Natural killer cell (primary cell): ENCODE measurements at regions not wholly inside any gene's neighbourhood (a gene's known extent, or its start where the extent isn't known, plus 50 kb on each side); places are given as distances from the start of the nearest gene placed in this dataset.

Experiments
- ATAC-seq, 3 donors: fragments of 150-1000 bp in 2 of 3; fragments of 200-7000 bp in 1 of 3; cut with Tn5 transposase; 1 replicate in 1 of 3; 2 replicates in 2 of 3; pipeline ENCODE4 v1.10.0; 2021; ENCODE audit warnings: mild to moderate bottlenecking in 2 of 3, moderate library complexity in 2 of 3
- DNase-seq, 2 donors: peaks; one replicate each; pipeline versions ENCODE4 v3.0.0 to v3.0.0-alpha.2; 2013 to 2021; ENCODE audit warnings: mixed read lengths in 1 of 2
- H3K27ac ChIP-seq: one replicate; pipeline ENCODE4 v1.5.1; 2013; ENCODE audit warnings: mild to moderate bottlenecking, low read length
- H3K27me3 ChIP-seq: one replicate; pipeline ENCODE4 v1.6.1; 2013; ENCODE audit warnings: low read length; ENCODE audit not compliant: control insufficient read depth, insufficient read depth
- H3K36me3 ChIP-seq: one replicate; pipeline ENCODE4 v1.6.1; 2013; ENCODE audit warnings: low read length; ENCODE audit not compliant: control insufficient read depth, insufficient read depth
- H3K4me1 ChIP-seq: one replicate; pipeline ENCODE4 v1.6.1; 2013; ENCODE audit warnings: low read length; ENCODE audit not compliant: control insufficient read depth, insufficient read depth
- H3K4me3 ChIP-seq: one replicate; pipeline ENCODE4 v1.5.1; 2013; ENCODE audit warnings: low read length
- H3K9me3 ChIP-seq: one replicate; pipeline ENCODE4 v1.6.1; 2013; ENCODE audit warnings: low read length; ENCODE audit not compliant: control insufficient read depth, insufficient read depth
- H3K27ac Mint-ChIP-seq, 2 donors: one replicate each; pipeline ENCODE4 v1.8.0; 2022; ENCODE audit warnings: mild to moderate bottlenecking in 2 of 2, mixed read lengths in 2 of 2, moderate library complexity in 1 of 2
- H3K27me3 Mint-ChIP-seq, 2 donors: one replicate each; pipeline ENCODE4 v1.8.0; 2022; ENCODE audit warnings: low read depth in 2 of 2, mixed read lengths in 2 of 2
- H3K36me3 Mint-ChIP-seq: one replicate; pipeline ENCODE4 v1.8.0; 2022; ENCODE audit warnings: mixed read lengths
- H3K4me1 Mint-ChIP-seq, 2 donors: one replicate each; pipeline ENCODE4 v1.8.0; 2022; ENCODE audit warnings: mixed read lengths in 2 of 2
- H3K4me3 Mint-ChIP-seq: one replicate; pipeline ENCODE4 v1.8.0; 2022; ENCODE audit warnings: mild to moderate bottlenecking, moderate library complexity, mixed read lengths
- H3K9me3 Mint-ChIP-seq, 2 donors: one replicate each; pipeline ENCODE4 v1.8.0; 2022; ENCODE audit warnings: mixed read lengths in 2 of 2
- CTCF ChIP-seq: fragments of 200-600 bp; IDR thresholded peaks from one replicate; pipeline ENCODE4 v1.8.0; 2022; ENCODE audit warnings: antibody characterized with exemption
- WGBS: methylation state at CpG from one replicate; pipeline ENCODE4 v1.1.7; 2013; ENCODE audit warnings: missing lambda C conversion rate; ENCODE audit not compliant: insufficient coverage; 5-methylcytosine and 5-hydroxymethylcytosine counted together
- intact Hi-C: fragments of 100-400 bp; cut with micrococcal nuclease; formaldehyde crosslinking; loops from one replicate; pipeline ENCODE4 v1.14.2; 2022

DNA sequence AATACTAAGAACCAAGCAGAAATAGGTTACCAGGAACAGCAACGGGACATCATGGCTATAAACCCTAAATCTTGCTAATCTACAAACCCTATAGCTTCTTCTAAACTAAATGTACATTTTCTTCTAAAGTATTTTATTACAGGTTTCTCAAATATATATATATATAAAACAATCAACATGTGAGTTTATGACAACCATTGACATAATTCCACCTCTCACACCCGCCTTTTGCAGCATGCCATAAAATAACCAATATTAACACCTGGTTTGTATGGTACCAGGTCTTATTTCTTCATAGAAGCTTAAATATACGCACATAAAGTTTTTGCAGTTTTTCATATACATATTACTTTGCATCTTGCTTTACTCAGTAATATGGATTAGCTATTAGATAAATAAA lies 955.3 kb upstream of the LCORL start:
- Histone ChIP-seq H3K9me3 (peaks cover 3% of the 10 kb centered on the region), H3K4me3 (no peak overlapping the region), H3K36me3 (no peaks in the 10 kb centered on the region), H3K27me3 (no peaks in the 10 kb centered on the region), H3K4me1 (no peaks in the 10 kb centered on the region), H3K27ac (no peak overlapping the region)
- TF ChIP-seq CTCF = no peak
- Mint-ChIP-seq H3K27ac (no peak overlapping the region), H3K9me3 (peaks cover 10 to 16% of the 10 kb centered on the region in 2 donors), H3K4me1 (no peaks in the 10 kb centered on the region), H3K4me3 (no peak overlapping the region), H3K27me3 (no peaks in the 10 kb centered on the region), H3K36me3 (peaks cover 1% of the 10 kb centered on the region)
- 74% methylated on average over 2 of the region's 3 CpGs for WGBS
- DNase-seq (no peak), ATAC-seq (no peak)
- intact Hi-C loops = no loop called here

- intact Hi-C loops = no loop called here
- DNase-seq (no peak), ATAC-seq (no peak)
- no peaks in the 10 kb centered on the region for H3K4me1 ChIP-seq
- H3K27me3 Mint-ChIP-seq = no peaks in the 10 kb centered on the region
- no peaks in the 10 kb centered on the region for H3K27me3 ChIP-seq
- H3K27ac Mint-ChIP-seq = no peak overlapping the region
- H3K9me3 ChIP-seq = peaks cover 3% of the 10 kb centered on the region
- H3K36me3 Mint-ChIP-seq = peaks cover 5% of the 10 kb centered on the region
- H3K9me3 Mint-ChIP-seq = peaks cover 10 to 16% of the 10 kb centered on the region in 2 donors
- no peak overlapping the region for H3K4me3 Mint-ChIP-seq
- H3K4me3 ChIP-seq = no peak overlapping the region
- no peaks in the 10 kb centered on the region for H3K36me3 ChIP-seq
- 95% methylated on average over 2 of the region's 6 CpGs for WGBS
- no peaks in the 10 kb centered on the region for H3K4me1 Mint-ChIP-seq
- TF ChIP-seq CTCF = no peak
- no peak overlapping the region for H3K27ac ChIP-seq
These were observed 954.6 kb upstream of the LCORL start for GRCh38 chr4:18975916-18976808.

DNA sequence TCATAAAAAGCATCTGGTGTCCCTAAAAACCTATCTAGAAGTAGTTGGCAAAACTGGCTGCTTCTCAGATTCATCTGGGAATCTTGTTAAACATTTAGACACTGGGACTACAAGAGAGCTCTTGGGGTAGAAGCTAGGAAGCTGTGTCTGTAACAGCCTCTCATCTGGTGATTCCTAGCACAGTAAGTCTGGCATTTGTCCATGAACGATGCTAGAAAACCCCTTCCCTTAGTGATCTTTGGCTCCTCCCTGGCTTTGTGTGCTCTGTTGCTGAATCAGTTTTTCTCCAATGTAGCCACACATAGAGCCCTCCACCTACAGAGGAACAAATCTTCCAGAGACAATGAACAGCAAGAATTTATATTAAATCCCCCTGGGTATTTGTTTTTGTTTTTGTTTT lies 951.7 kb upstream of the LCORL start:
- H3K4me3 ChIP-seq = no peak overlapping the region
- H3K36me3 ChIP-seq = no peaks in the 10 kb centered on the region
- Mint-ChIP-seq H3K27me3 (no peaks in the 10 kb centered on the region), H3K9me3 (peaks cover 7 to 13% of the 10 kb centered on the region in 2 donors), H3K27ac (no peak overlapping the region), H3K36me3 (peaks cover 5% of the 10 kb centered on the region), H3K4me1 (no peaks in the 10 kb centered on the region), H3K4me3 (no peak overlapping the region)
- no peaks in the 10 kb centered on the region for H3K4me1 ChIP-seq
- intact Hi-C loops = no loop called here
- DNase-seq (no peak), ATAC-seq (no peak)
- peaks cover 5% of the 10 kb centered on the region for H3K9me3 ChIP-seq
- no peak overlapping the region for H3K27ac ChIP-seq
- 87% methylated on average over 1 of the region's 1 CpG for WGBS
- H3K27me3 ChIP-seq = no peaks in the 10 kb centered on the region
- TF ChIP-seq CTCF = no peak

- no peak for TF ChIP-seq CTCF
- H3K27ac Mint-ChIP-seq = no peak overlapping the region
- no peaks in the 10 kb centered on the region for H3K4me1 Mint-ChIP-seq
- no peak for DNase-seq
- Histone ChIP-seq H3K36me3 (no peaks in the 10 kb centered on the region), H3K9me3 (no peaks in the 10 kb centered on the region), H3K4me1 (no peaks in the 10 kb centered on the region), H3K27me3 (no peaks in the 10 kb centered on the region), H3K4me3 (no peak overlapping the region), H3K27ac (no peak overlapping the region)
- H3K27me3 Mint-ChIP-seq = no peaks in the 10 kb centered on the region
- intact Hi-C loops = no loop called here
- H3K9me3 Mint-ChIP-seq = peaks cover 12 to 25% of the 10 kb centered on the region in 2 donors
- ATAC-seq = no peak
- peaks cover 7% of the 10 kb centered on the region for H3K36me3 Mint-ChIP-seq
- H3K4me3 Mint-ChIP-seq = no peak overlapping the region
These were observed 940.3 kb upstream of the LCORL start for GRCh38 chr4:18961879-18962278.
